ENCODE measurements at regions not wholly inside any gene's neighbourhood (a gene's known extent, or its start where the extent isn't known, plus 50 kb on each side); places are given as distances from the start of the nearest gene placed in this dataset.

GRCh38 chr20:52684176-52684575, 288.0 kb upstream of the TSHZ2 start:
- no peak overlapping the region for H3K4me3 ChIP-seq (ENCODE audit: low read depth, low read length)
- TF ChIP-seq CTCF (IDR thresholded peaks at IDR 0.05; ENCODE audit: borderline replicate concordance, insufficient read depth, low read depth, low read length) = no peak

GRCh38 chr20:52683761-52684160, 288.4 kb upstream of the TSHZ2 start:
- no peak overlapping the region for H3K4me3 ChIP-seq (ENCODE audit: low read depth, low read length)
- TF ChIP-seq CTCF (IDR thresholded peaks at IDR 0.05; ENCODE audit: borderline replicate concordance, insufficient read depth, low read depth, low read length) = no peak

DNA sequence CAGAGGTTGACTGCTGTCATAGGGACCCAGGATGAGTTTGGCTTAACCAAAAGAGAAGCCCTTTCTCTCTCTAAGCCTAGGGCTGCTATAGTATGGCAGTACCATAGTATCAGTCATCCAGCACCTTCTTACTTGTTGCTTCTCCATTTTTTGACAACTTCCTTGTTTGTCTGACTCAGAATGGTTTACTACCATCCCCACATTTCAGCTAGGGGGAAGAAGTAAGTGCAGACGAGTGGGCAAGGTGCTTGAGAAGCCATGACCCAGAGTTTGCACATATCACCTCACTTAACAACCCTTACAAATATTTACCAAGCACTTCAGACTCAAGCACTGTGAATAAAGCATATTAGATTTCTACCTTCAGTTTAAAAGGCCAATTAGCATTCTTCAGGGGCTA, 289.9 kb upstream of the TSHZ2 start:
- no peak overlapping the region for H3K4me3 ChIP-seq (ENCODE audit: low read depth, low read length)
- TF ChIP-seq CTCF (IDR thresholded peaks at IDR 0.05; ENCODE audit: borderline replicate concordance, insufficient read depth, low read depth, low read length) = no peak

- TF ChIP-seq CTCF (IDR thresholded peaks at IDR 0.05; ENCODE audit: borderline replicate concordance, insufficient read depth, low read depth, low read length) = no peak
- no peak overlapping the region for H3K4me3 ChIP-seq (ENCODE audit: low read depth, low read length)
Observed at GRCh38 chr20:52681288-52681687, 290.9 kb upstream of the TSHZ2 start.

- no peak for TF ChIP-seq CTCF (IDR thresholded peaks at IDR 0.05; ENCODE audit: borderline replicate concordance, insufficient read depth, low read depth, low read length)
- no peak overlapping the region for H3K4me3 ChIP-seq (ENCODE audit: low read depth, low read length)
Observed at GRCh38 chr20:52677216-52677615, 294.9 kb upstream of the TSHZ2 start.

DNA sequence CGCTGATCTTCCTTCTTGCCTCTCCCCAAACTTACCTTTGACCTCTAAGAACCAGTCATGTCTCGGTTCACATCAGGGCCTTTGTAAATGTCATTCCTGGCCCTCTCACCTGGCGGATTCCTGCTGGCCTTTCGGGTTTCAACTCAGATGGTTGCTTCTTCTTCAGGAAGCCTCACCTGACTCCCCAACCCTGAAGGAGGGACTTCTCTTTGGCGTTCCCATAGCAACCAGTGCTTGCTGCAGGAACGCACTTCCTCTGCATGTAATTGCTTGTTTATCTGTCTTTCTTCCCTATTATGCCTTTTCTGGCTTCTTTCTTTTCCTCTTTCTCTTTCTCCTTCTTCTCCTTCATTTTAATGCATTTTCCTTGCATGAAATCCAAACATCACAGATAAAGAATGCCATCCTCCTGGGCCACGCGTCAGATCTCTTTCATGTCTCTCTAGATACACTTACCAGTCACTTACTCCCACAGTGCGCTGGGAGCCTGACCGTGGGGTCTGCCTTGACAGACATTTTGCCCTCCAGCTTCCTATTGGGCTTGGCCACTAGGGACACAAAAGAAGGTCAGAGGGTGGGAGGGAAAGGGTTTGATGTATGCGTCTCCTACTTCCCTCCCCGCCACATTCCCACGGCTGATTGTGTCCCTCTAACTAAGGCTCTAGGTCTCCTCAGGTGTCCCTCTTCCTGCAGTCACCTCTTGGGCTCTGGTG, 295.7 kb upstream of the TSHZ2 start:
- H3K4me3 ChIP-seq (ENCODE audit: low read depth, low read length) = no peak overlapping the region
- no peak for TF ChIP-seq CTCF (IDR thresholded peaks at IDR 0.05; ENCODE audit: borderline replicate concordance, insufficient read depth, low read depth, low read length)

GRCh38 chr20:52675375-52675774, 296.8 kb upstream of the TSHZ2 start:
- H3K4me3 ChIP-seq (ENCODE audit: low read depth, low read length) = no peak overlapping the region

More at GRCh38 chr20:52675375-52675774, 296.8 kb upstream of the TSHZ2 start:
- no peak for TF ChIP-seq CTCF (IDR thresholded peaks at IDR 0.05; ENCODE audit: borderline replicate concordance, insufficient read depth, low read depth, low read length)

Measured in GM12875 (cell line).